Hepatocyte (in vitro differentiated cells): ENCODE measurements at regions not wholly inside any gene's neighbourhood (a gene's known extent, or its start where the extent isn't known, plus 50 kb on each side); places are given as distances from the start of the nearest gene placed in this dataset.

Experiments
- DNase-seq: peaks from one replicate; pipeline ENCODE4 v3.0.0-alpha.2; 2016; ENCODE audit warnings: low spot score
- H2AFZ ChIP-seq: fragments of 200-600 bp; sonication (generic); 2 replicates; pipeline ENCODE4 v1.6.0; 2016; ENCODE audit warnings: antibody characterized with exemption, mild to moderate bottlenecking
- H3K27ac ChIP-seq: fragments of 200-600 bp; sonication (generic); 2 replicates; pipeline ENCODE4 v1.5.1; 2016; ENCODE audit warnings: mild to moderate bottlenecking
- H3K27me3 ChIP-seq: fragments of 200-600 bp; sonication (generic); 2 replicates; pipeline ENCODE4 v1.6.1; 2016
- H3K36me3 ChIP-seq: fragments of 200-600 bp; sonication (generic); replicated peaks from 2 replicates; pipeline ENCODE4 v1.5.1; 2016; ENCODE audit warnings: low read depth; ENCODE audit not compliant: insufficient read depth
- H3K4me1 ChIP-seq: fragments of 200-600 bp; sonication (generic); 2 replicates; pipeline ENCODE4 v1.5.1; 2016; ENCODE audit warnings: mild to moderate bottlenecking, moderate library complexity; ENCODE audit not compliant: insufficient read depth
- H3K4me2 ChIP-seq: fragments of 200-600 bp; sonication (generic); 2 replicates; pipeline ENCODE4 v1.6.0; 2016
- H3K4me3 ChIP-seq: fragments of 200-600 bp; sonication (generic); 2 replicates; pipeline ENCODE4 v1.5.1; 2016; ENCODE audit warnings: mild to moderate bottlenecking
- H3K79me2 ChIP-seq: fragments of 200-600 bp; sonication (generic); 2 replicates; pipeline ENCODE4 v1.6.0; 2017; ENCODE audit warnings: mild to moderate bottlenecking
- H3K9me2 ChIP-seq: fragments of 200-600 bp; sonication (generic); replicated peaks from 2 replicates; pipeline ENCODE4 v1.6.0; 2017; ENCODE audit warnings: mild to moderate bottlenecking; ENCODE audit not compliant: insufficient read depth
- H3K9me3 ChIP-seq: fragments of 200-600 bp; sonication (generic); 2 replicates; pipeline ENCODE4 v1.5.1; 2016; ENCODE audit warnings: low read depth, mild to moderate bottlenecking
- H4K20me1 ChIP-seq: fragments of 200-600 bp; sonication (generic); 2 replicates; pipeline ENCODE4 v1.6.0; 2016; ENCODE audit warnings: mild to moderate bottlenecking; ENCODE audit not compliant: insufficient read depth, poor library complexity, severe bottlenecking
- EZH2 ChIP-seq: fragments of 200-600 bp; sonication (generic); IDR thresholded peaks from 2 replicates; pipeline ENCODE4 v1.6.1; 2016; ENCODE audit warnings: antibody characterized with exemption, mild to moderate bottlenecking, borderline replicate concordance
- EZH2phosphoT487 ChIP-seq: fragments of 200-600 bp; sonication (generic); IDR thresholded peaks from one replicate; pipeline ENCODE4 v1.6.1; 2018; ENCODE audit warnings: antibody characterized with exemption, mild to moderate bottlenecking, low read depth, moderate library complexity; ENCODE audit not compliant: unreplicated experiment, severe bottlenecking
- WGBS: methylation state at CpG from one replicate; pipeline ENCODE4 v1.1.6; 2016; ENCODE audit warnings: low lambda C conversion rate; ENCODE audit errors: missing lambda C conversion rate; 5-methylcytosine and 5-hydroxymethylcytosine counted together
- TF ChIP-seq, protein P1 (sequence below): fragments of 200-600 bp; sonication (generic); IDR thresholded peaks from 2 replicates; pipeline ENCODE4 v1.5.1; 2016; ENCODE audit warnings: antibody characterized with exemption, mild to moderate bottlenecking; ENCODE audit not compliant: poor library complexity

DNA sequence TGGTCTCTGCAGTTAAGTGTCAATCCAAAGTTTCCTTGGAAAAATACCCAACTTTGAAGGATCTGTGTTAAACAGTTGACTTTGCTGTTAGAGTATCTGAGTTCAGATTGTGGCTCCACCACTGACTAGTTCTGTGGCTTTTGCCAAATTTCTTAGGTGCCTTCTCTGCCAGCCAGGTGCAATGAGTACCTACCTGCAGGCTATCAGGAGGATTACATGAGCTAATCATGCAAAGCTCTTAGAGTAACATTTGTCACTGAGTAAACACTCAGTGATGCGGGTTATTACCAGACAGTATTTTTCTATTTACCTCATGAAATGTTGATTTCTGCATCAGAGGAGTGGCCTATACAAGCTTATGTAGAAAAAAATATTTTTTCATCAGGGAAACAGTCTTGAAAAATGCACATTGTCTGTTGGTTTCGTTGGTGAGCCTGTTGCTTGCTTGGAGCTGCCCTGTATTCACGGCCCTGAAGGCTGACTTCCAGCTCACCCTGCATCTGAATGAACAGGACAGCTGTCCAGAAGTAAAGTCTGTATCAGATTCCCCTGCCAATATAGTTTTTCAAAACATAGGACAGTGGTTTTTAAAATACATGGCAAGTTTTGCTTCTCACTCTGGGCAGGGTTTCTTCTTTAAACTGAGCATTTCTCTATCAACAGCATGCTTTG, 235.1 kb downstream of the CDCA7 start:
- Histone ChIP-seq H3K4me1 (peaks cover 6% of the 10 kb centered on the region), H3K4me3 (no peak overlapping the region), H2AFZ (no peak overlapping the region), H4K20me1 (no peaks in the 10 kb centered on the region), H3K79me2 (no peaks in the 10 kb centered on the region), H3K27ac (peak overlapping the region; percentile 57), H3K4me2 (no peak overlapping the region), H3K9me3 (no peaks in the 10 kb centered on the region), H3K9me2 (no peaks in the 10 kb centered on the region), H3K27me3 (no peaks in the 10 kb centered on the region), H3K36me3 (no peaks in the 10 kb centered on the region)
- no peak for DNase-seq
- TF ChIP-seq EZH2phosphoT487 (no peak), EZH2 (no peak)
- TF ChIP-seq, protein P1, sequence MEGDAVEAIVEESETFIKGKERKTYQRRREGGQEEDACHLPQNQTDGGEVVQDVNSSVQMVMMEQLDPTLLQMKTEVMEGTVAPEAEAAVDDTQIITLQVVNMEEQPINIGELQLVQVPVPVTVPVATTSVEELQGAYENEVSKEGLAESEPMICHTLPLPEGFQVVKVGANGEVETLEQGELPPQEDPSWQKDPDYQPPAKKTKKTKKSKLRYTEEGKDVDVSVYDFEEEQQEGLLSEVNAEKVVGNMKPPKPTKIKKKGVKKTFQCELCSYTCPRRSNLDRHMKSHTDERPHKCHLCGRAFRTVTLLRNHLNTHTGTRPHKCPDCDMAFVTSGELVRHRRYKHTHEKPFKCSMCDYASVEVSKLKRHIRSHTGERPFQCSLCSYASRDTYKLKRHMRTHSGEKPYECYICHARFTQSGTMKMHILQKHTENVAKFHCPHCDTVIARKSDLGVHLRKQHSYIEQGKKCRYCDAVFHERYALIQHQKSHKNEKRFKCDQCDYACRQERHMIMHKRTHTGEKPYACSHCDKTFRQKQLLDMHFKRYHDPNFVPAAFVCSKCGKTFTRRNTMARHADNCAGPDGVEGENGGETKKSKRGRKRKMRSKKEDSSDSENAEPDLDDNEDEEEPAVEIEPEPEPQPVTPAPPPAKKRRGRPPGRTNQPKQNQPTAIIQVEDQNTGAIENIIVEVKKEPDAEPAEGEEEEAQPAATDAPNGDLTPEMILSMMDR: no peak
- WGBS: 79% methylated on average over 3 of the region's 3 CpGs

- Histone ChIP-seq H3K27ac (peak overlapping the region; percentile 57), H3K36me3 (no peaks in the 10 kb centered on the region), H3K4me1 (peaks cover 6% of the 10 kb centered on the region), H4K20me1 (no peaks in the 10 kb centered on the region), H3K9me3 (no peaks in the 10 kb centered on the region), H3K4me2 (no peak overlapping the region), H2AFZ (no peak overlapping the region), H3K4me3 (no peak overlapping the region), H3K79me2 (no peaks in the 10 kb centered on the region), H3K9me2 (no peaks in the 10 kb centered on the region), H3K27me3 (no peaks in the 10 kb centered on the region)
- TF ChIP-seq EZH2phosphoT487 (no peak), EZH2 (no peak)
- TF ChIP-seq, protein P1: no peak
- DNase-seq: peak; percentile 37
- 61% methylated on average over 6 of the region's 6 CpGs for WGBS
Measured at GRCh38 chr2:173590276-173590861, 235.7 kb downstream of the CDCA7 start.

DNA sequence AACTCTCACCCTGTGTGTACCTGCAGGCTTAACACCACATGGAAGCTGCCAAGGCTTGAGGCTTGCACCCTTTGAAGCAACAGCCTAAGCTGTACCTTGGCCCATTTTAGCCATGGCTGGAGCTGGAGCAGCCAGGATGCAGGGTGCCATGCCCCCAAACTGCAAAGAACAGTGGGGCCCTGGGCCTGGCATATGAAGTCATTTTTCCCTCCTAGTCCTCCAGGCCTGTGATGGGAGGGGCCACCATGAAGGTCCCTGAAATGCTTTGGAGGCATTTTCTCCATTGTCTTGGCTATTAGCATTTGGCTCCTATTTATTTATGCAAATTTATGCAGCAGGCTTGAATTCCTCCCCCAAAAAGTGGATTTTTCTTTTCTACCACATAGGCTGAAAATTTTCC, 238.4 kb downstream of the CDCA7 start:
- no peaks in the 10 kb centered on the region for H3K36me3 ChIP-seq
- no peak overlapping the region for H3K4me3 ChIP-seq
- no peaks in the 10 kb centered on the region for H3K27me3 ChIP-seq
- H3K79me2 ChIP-seq: no peaks in the 10 kb centered on the region
- H3K9me3 ChIP-seq: no peaks in the 10 kb centered on the region
- peaks cover 6% of the 10 kb centered on the region for H3K4me1 ChIP-seq
- no peak overlapping the region for H3K27ac ChIP-seq
- H2AFZ ChIP-seq: no peak overlapping the region
- H3K4me2 ChIP-seq: no peak overlapping the region
- no peaks in the 10 kb centered on the region for H4K20me1 ChIP-seq
- no peak for DNase-seq
- H3K9me2 ChIP-seq: no peaks in the 10 kb centered on the region
- TF ChIP-seq EZH2phosphoT487 (no peak), EZH2 (no peak)
- TF ChIP-seq, protein P1: no peak
